NCI-H2171 (cell line): ENCODE measurements at regions not wholly inside any gene's neighbourhood (a gene's known extent, or its start where the extent isn't known, plus 50 kb on each side); places are given as distances from the start of the nearest gene placed in this dataset.

Experiments used
- DNase-seq: peaks from one replicate; lab custom pipeline; 2025; lab: John Stamatoyannopoulos, UW

DNA sequence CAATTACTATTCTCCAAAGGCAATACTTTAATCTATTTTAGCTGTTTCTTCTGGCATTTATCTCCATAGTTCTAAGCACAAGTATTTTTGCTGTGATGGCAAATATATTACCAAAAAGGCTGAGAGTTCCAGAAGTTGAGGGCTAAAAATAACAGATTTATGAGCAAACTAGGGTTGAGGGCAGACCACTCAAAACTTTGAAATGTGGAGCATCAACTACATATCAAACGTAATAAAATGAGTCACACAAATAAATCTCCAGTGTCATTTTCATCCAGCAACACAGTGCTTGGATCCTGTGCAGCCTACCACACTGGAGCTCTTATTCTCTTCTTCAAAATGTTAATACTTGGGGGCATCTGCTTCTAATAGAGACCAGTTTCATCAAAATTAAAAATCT, 163.9 kb downstream of the HS3ST1 start:
- no peak for DNase-seq

DNA sequence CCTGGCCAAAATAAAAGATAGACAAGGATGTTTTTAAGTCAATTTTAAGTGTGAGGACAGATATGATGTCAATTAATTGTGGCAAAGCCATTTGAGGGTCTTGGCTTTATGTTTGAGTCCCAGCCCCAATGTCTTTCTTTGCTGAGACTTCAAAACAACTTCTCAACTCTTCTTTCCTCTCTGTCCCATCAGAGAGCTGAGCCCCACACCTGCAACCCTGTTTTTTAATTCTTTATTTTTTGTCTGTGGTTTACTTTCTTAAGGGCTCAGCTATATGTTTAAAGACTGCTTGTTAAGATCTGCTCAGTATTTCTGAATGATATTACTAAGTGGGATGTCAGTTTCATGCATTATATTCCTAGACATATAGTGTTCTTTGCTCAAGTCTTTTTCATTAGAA, 164.3 kb downstream of the HS3ST1 start:
- no peak for DNase-seq

DNA sequence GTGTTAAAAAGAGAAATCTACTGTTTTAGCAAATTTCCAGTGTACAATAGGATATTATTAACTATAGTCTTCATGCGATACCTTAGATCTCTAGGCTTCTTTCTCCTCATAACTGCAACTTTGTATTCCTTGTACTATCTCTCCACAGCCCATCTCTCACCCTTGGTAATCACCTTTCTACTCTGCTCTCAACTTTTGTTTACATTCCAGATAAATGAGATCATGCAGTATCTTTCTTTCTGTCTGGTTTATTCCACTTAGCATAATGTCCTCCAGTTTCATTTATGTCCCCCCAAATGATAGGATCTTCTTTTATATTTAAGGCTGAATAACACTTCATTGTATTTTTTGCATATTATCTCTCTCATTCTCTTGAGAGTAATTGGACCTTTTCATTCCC, 165.5 kb downstream of the HS3ST1 start:
- no peak for DNase-seq

DNA sequence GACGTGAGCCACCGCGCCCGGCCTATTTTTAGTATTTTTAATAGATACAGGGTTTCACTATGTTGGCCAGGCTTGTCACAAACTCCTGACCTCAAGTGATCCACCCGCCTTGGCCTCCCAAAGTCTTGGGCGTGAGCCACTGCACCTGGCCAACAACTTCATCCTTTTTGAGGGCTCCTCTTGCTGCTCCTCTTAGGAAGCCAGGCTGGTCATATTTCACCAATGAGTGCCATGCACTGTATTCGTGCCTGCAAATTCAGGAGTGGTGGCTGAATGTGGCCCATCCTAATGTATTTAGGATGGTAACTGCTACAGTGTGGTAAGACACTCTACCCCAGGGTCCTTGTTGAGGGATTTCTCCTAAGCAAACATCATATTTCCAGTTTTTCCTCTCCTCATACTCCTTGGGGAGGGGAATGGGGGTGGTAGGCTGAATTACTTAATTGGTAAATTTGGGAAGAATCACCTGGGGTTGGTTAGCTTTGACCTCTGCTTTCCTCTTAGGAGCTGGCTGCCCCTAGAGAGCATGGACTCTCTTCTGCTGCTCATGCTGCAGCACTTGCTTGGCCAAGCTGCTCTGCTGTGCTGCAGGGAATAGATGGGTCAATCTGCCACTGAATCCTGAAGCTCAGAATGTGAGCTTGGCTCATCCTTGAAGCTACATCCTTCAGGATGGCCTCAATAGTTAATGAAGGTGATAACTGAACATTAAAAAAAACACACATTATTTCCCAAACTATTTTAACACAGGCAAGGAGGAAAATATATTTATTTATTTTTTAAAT, 167.4 kb downstream of the HS3ST1 start:
- no peak for DNase-seq

DNA sequence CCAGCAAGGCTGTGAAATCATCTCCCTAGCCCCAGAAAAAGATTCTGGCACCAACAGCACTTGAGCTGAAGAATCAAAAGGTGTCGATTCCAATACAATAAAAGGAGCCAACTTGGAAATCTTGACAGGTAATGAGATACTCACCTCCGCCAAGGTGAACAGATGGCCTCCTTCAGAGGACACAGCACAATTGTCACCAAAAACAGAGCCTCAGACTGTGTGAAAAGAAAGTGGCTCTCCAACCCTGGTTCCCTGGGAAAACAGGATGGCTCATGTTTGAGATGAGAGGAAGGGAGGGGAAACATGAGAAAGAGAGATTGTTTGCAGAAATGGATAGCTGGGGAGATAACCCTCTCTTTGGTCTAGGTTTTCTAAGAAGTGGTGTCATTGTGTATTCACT, 168.9 kb downstream of the HS3ST1 start:
- peak; percentile 76 for DNase-seq

DNA sequence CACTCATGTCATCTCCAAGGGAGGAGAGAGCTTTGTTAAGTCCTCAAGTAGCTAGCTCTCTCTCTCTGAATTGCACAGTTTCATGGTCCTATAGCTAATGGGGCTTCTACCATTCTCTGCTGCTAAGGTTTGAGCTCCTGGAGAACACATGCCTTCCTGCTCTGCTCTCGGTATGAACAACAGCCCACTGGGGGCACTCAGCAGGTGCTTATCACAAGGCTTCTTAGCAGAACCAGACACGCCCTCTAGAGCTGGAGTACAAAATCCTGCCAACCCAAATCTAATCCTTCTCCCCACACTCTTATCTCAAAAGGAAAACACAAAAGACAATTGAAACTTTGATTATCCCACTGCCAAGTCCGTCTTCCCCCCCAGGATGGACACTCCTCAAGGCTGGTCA, 176.5 kb downstream of the HS3ST1 start:
- DNase-seq = no peak

DNA sequence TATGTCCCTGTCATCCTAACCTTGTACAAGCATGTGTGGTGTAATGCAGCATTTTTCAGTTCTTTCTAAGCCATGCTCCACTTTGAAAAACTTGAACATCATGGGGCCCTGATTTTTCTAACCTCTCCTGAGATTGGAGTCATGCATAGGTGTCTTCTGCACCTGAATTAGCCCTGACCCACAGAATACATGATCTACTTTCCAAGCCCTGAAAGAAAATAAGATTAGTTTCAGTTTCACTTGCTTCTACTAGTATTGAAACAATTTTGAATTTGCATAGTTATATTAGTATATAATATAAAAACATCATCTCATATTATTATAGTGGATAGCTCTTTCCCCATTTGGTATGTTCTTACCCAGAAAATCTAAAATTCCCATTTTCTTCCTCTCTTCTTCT, 178.2 kb downstream of the HS3ST1 start:
- no peak for DNase-seq

DNA sequence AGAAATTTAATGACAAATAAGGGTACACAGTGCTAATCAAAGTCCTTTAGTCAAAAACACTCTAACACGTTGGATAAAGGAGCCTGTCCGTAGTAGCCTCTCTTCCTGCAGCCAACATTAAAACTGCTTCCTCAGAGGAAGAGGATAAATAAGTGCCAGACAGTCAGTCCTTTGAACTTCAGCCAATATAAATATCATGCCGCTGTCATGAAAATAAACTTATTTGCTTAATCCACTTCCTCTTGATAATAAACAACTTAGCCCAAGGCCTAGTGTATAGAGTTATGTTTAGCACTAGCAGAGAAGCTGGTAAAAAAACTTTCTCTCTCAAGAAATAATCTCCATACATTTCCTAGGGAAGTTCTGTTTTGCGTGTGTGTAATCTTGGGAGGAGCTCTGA, 196.7 kb downstream of the HS3ST1 start:
- DNase-seq = no peak

DNA sequence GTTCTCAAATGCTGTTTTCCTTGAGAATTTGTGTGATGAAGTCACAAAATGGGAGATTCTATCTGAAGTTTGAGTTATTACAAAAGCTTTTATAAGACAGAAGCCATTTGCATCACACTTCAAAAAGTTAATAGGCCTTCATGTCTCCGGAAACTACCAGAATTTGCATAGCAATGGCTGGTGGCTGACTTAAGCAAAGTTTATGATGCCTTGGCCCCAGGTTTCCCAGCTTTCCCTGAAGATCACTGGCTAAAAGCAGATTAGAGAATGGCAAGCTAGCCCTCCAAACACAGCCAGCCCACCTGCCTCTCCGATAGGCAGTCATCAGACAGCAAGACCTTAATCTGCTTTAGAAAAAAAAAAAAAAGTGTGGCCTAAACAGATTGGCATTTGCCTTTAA, 197.8 kb downstream of the HS3ST1 start:
- no peak for DNase-seq

DNA sequence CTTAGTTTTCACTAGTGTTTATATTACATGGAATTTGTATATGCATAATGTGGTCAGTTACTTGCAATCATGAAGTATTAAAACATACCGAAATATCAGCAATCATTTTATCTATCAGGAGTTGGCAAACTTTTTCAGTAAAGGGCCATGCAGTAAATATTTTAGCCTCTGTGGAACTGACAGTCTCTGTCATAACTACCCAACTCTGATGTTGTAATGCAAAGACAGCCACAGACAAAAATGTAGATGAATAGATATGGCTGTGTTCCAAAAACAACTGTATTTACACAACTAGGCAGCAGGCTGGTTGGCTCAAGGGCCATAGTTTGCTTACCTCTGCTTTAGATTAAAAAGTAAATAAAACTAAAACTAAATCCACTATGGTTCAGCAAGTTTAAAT, 200.2 kb downstream of the HS3ST1 start:
- no peak for DNase-seq

DNA sequence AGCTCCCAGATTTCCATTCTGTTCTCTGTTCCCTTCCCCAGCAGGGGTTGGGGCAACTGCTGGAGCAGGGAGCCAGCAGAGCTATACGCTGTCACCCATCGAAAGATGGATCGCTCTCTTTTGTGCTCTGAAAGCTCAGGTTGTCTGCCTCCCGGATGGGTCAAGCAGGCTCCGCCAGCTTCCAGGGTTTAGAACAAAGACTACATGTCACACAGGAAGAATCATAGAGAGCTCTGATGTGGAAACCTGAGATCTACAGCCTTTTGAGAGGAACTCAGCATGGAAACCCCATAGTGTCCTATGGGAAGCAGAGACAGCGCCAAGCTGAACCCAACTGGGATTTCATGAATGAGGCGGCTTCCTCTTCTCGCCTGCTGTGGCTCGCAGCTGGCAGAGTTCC, 205.4 kb downstream of the HS3ST1 start:
- no peak for DNase-seq

DNA sequence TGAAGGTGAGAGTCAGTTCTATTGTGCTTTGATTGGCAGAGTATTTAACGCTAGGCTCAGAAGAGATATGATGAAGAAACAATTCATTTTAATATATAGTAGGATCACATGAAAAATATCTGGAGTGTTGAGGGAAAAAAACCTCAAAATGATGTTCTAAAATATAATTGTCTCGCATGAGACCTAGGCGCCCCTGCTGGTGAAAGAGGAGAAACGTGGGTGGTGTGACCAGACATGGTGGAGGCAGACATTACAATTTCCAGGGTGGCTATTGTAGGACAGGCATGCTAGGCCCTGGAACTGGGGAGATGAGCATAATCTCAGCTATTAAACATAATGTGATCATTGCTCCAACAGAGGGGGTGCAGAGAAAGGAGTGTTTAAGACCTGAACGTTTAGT, 210.0 kb downstream of the HS3ST1 start:
- no peak for DNase-seq

DNA sequence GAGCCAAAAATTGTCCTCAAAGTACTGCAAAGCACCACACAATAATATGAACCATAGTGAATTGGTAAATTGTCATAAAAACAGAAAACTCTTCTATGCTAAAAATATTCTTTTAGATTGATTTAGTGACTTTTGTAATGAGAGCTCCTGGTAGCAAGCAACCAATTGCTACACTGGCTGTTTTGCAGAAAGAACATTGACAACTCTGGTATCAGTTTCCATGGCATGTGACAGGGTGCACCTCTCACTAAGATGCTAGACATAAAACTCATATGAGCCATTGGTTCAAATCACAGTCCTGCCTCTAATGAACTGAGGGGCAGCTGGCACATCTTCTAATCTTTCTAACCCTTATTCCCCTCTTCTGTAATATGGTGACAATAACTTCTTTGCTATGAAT, 212.2 kb downstream of the HS3ST1 start:
- DNase-seq = no peak

DNA sequence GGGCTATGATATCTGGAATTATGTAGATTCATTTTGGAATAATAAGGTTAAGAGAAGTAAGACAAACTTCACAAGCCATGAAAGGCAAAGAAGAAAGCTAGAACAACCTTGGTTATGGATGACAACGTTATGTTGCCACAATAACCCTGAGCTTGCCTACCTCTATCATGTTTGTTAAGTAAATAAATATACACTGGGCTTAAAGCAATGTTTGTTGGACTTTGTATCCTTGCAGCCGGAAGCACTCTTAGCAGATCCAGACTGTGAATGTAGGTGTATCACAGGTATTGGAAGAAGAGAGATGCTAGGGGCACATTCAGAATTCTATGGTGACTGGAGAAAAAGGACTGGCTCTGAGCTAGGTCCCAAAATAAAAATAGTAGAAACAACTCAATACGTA, 214.4 kb downstream of the HS3ST1 start:
- DNase-seq = no peak

DNA sequence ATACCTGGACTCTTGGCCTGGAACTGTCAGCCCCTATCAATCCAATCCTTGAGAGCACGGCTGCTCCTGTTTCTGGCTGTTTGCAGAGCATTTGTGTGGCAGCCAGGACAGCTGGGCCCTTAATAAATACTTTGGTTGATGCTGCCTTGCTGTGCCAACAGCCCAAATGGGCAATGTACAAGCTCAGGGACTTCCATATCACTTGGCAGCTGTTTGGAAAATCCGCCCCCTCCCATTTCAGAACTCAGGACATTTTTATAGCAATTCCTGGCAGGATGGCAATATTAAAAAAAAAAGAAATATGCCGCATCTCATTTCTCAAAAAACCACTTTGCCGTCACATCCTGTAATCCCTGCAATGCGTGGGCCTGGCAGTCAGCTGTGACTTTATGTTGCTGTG, 218.9 kb downstream of the HS3ST1 start:
- DNase-seq = no peak

DNA sequence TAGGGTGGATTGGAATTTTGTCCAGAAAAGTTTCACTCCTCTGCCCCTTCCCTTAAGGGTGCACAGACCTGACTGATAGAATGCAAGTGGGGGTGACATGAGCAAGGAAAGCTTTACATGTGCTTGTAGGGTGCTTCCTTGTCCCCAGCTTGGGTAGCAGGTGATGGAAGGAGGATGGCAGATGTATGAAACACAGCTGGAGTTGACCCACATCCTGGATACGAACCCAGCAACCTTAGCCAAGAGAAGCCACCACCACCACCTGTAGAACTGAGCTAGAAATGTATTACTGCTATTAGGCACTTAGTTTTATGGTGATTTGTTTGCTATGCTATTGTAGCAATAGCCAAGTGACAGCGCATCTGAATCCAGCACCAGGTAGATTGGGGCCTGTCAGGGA, 227.4 kb downstream of the HS3ST1 start:
- no peak for DNase-seq

DNA sequence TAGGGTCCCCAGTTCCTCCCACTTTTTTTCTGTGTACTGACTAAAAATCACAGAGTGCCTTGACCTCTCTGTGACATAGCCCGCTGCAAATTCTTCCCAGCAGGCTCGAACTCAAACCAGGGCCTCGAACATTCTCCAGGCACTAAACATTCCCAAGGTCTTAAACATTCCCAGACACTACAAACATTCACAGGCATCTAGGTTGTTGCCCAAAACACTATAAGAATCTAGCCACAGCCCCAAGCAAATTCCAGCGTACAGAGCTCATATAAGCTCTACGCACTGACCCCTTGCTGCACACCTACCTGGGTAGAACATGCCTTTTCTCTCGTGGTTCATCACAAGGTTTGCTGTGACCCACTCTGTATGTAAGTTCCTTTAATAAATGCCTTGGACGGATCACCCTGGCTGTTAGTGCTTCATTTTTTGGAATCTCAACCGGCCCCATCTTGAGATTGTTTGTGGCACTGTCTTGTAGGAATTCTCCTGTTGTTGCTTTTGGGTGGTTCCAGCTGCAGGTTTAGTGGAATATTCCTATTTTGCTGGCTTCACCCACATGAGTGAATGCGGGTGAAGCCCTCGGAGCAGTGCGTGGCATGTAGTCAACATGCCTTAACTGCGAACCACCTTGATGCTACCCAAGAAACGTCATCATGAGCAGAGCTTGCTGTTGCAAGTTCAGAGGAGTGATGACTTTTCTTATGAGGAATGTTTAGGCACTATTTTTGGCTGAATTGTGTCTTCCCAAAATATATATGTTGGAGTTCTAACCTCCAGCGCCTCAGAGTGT, 230.0 kb downstream of the HS3ST1 start:
- no peak for DNase-seq

DNA sequence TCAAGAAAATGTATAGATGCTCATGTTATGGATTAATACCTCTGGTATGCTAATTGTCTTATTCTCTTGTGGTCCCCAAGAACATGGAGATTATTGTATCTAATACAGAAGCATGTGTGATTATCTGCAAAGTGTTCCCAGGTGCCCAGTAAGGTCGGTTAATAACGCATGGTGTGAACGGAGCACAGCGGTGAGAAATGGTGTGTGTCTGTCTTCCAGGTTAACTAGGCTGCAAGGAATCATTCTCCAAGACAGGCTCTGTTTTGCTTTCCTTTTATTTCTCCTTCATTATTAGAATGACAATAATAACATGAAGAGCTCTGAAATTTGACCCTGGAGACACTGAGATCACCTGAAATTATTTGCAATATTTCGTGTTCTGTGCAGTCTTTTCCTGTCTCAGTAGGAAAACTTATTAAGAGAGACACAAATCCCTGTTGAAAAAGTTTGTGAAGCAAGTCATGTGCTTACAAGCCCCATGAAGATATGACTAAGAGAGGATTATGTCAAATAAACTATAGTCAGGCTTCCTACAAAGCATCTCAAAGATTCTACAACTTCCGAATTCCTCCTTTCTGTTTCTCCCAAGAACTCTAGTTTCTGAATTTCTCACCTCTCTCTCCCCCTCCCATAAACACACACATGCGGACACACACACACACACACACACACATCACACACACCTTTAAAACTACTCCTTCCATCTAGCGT, 230.9 kb downstream of the HS3ST1 start:
- no peak for DNase-seq

DNA sequence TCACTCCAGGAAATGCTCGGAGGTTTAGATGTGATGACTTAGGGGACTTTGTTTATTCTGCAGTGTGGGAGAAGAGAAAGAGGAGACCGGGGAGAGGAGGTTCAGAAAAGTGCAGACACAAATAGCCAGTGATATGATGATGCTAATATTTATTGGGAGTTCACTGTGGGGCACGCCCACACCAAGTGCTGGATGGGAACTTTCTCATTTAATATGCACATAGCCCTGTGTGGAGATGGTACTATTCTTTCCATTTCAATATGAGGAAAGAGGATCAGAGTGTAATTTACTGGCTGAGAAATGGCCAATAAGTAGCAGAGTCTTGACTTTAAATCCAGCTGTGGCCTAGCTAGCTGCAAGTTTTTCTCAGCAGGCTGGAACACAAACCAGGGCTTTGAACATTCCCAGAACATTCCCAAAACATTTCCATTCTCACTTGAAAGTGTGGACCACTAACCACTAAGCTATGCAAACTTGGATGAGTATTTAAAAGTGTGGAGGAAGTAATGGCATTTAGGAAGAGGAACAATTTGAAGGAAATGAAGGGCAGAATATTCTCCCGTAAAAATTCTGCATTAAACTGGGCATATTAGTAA, 231.7 kb downstream of the HS3ST1 start:
- DNase-seq = no peak

DNA sequence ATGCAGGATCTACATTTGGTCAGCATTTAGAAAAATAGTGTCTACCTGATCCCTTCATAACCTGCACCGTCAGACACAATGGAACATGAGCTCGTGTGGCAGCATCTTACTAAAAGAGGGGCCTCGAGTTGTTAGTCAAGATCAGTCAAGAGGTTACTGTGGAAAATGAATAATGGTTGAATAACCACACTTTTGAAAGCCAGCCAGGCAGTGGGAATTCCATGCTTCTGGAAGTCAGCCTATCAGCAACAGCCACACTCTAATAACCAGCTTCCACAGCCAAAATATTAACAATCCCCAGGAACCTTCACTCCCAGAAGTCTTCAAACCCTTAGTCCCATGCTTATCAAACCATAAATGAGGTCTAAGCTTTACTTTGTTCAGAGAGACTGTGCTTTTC, 234.3 kb downstream of the HS3ST1 start:
- DNase-seq = no peak

DNA sequence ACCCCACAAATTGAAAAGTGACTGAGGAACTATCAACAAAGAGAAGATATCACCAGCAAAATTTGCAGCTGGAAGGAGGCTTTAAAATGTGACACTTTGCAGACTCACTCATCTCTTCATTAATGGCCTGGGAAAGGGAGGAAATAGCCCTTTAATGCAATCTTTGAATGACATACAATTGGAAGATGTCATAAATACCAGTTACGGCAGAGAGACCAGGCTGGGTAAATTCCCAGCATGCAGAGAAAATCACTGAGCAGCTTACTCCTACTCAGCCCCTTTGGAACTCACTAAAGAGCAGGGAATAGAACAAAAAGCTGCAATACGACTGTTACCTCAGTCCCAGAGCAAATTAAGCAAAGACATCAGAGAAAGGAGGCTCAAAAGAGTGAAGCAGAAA, 238.9 kb downstream of the HS3ST1 start:
- no peak for DNase-seq

DNA sequence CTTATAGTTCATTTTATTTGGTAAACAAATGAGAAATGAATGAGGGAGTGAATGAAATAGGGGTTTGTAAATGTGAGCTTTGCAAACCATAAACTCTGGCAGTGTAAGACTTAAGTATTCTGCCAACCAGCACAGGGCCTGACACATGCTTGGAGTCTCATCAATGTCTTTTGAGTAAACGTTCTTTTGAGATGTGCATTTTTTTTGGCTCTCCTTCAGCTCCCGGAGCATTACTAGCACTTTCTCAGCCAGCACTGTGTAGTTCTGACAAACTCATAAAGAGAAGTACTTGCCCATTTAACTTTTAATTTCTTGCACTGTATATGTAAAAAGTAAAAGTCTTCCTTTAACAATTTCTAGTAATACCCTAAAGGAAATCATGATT, 245.3 kb downstream of the HS3ST1 start:
- no peak for DNase-seq
